HUES6 (cell line): ENCODE measurements at regions not wholly inside any gene's neighbourhood (a gene's known extent, or its start where the extent isn't known, plus 50 kb on each side); places are given as distances from the start of the nearest gene placed in this dataset.

ENCODE experiments used
- H3K27ac ChIP-seq: 2 replicates; pipeline ENCODE4 v1.7.0; 2013; ENCODE audit warnings: low read depth, mild to moderate bottlenecking, low read length, inconsistent platforms
- H3K27me3 ChIP-seq: 2 replicates; pipeline ENCODE4 v1.6.1; 2013; ENCODE audit warnings: low read length; ENCODE audit not compliant: control insufficient read depth, insufficient read depth
- H3K36me3 ChIP-seq: 2 replicates; pipeline ENCODE4 v1.6.1; 2013; ENCODE audit warnings: low read length; ENCODE audit not compliant: control insufficient read depth, insufficient read depth
- H3K4me1 ChIP-seq: 2 replicates; pipeline ENCODE4 v1.6.1; 2013; ENCODE audit warnings: low read length; ENCODE audit not compliant: control insufficient read depth, insufficient read depth
- H3K4me3 ChIP-seq: 2 replicates; pipeline ENCODE4 v1.5.1; 2013; ENCODE audit warnings: low read depth, low read length
- H3K9ac ChIP-seq: one replicate; pipeline ENCODE4 v1.6.1; 2013; ENCODE audit warnings: mild to moderate bottlenecking, low read length
- H3K9me3 ChIP-seq: 2 replicates; pipeline ENCODE4 v1.6.1; 2013; ENCODE audit warnings: low read depth, low read length; ENCODE audit not compliant: control insufficient read depth, insufficient read depth

GRCh38 chr1:22257290-22258275 is 114.7 kb upstream of the WNT4 start:
- no peaks in the 10 kb centered on the region for H3K36me3 ChIP-seq
- no peak overlapping the region for H3K4me3 ChIP-seq
- H3K4me1 ChIP-seq: peaks cover 44% of the 10 kb centered on the region
- no peak overlapping the region for H3K9ac ChIP-seq
- no peak overlapping the region for H3K27ac ChIP-seq
- no peaks in the 10 kb centered on the region for H3K9me3 ChIP-seq
- no peaks in the 10 kb centered on the region for H3K27me3 ChIP-seq

GRCh38 chr1:22258698-22259097 is 115.8 kb upstream of the WNT4 start:
- H3K36me3 ChIP-seq: no peaks in the 10 kb centered on the region
- no peaks in the 10 kb centered on the region for H3K27me3 ChIP-seq
- H3K4me3 ChIP-seq: no peak overlapping the region
- H3K27ac ChIP-seq: no peak overlapping the region
- H3K9me3 ChIP-seq: no peaks in the 10 kb centered on the region
- H3K4me1 ChIP-seq: peaks cover 50% of the 10 kb centered on the region
- no peak overlapping the region for H3K9ac ChIP-seq

DNA sequence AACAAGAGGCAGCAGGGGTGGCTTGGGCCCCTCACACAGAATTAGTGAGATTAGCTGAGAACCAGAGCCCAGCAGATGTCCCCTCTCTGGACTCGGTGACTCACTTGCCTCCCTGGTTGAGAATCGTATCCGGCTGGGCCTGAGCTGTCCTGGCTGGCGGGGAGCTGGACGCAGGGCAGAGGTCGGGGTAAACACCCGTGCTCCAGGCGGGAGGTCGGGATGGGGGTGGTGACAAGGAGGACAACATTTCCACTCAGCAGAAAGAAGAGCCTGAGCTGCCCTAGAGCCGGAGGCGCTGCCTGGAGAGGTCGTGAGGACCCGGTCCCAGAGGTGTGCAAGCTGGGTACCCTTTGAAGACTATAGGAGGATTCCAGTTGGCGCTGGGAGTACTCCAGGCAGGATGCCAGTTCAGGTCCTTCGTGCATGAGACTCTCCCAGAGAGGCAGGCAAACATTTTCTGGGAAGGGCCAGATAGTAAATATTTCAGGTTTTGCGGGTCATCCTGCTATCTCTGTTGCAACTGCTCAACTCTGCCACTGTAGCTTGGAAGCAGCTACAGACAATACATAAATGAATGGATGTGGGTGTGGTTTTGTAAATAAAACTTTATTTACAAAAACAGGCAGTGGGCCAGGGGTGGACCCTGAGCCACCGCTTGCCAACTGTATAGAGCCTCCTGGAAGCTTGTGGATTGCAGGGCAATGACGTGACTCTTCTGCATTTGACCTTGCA is 116.8 kb upstream of the WNT4 start:
- H3K4me1 ChIP-seq: peaks cover 53% of the 10 kb centered on the region
- no peaks in the 10 kb centered on the region for H3K27me3 ChIP-seq
- H3K9me3 ChIP-seq: no peaks in the 10 kb centered on the region
- H3K9ac ChIP-seq: no peak overlapping the region
- no peaks in the 10 kb centered on the region for H3K36me3 ChIP-seq
- H3K27ac ChIP-seq: no peak overlapping the region
- no peak overlapping the region for H3K4me3 ChIP-seq

- Histone ChIP-seq H3K4me3 (no peak overlapping the region), H3K4me1 (peaks cover 48% of the 10 kb centered on the region), H3K36me3 (no peaks in the 10 kb centered on the region), H3K9me3 (no peaks in the 10 kb centered on the region), H3K9ac (no peak overlapping the region), H3K27ac (no peak overlapping the region), H3K27me3 (no peaks in the 10 kb centered on the region)
Observed at GRCh38 chr1:22260860-22261432, 118.0 kb upstream of the WNT4 start.

DNA sequence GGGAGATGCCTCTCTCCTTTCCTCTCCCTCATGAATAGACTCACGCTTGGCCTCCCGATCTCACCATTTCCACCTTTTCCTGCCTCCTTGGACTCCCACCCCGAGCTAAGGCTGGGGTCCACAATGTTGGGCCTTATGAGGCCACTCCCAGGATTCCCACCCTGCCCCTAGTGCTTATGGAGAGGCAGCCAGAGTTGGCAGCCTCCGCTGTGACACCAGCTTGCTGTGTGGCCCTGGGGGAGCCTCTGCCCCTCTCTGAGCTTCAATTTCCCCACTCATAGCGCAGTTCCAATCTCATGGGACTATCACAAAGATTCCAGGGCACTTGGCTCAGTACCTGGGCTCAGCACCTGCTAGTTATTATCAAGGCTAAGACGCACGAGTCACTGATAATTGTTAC is 118.7 kb upstream of the WNT4 start:
- Histone ChIP-seq H3K4me3 (no peak overlapping the region), H3K27ac (no peak overlapping the region), H3K9ac (no peak overlapping the region), H3K27me3 (no peaks in the 10 kb centered on the region), H3K36me3 (no peaks in the 10 kb centered on the region), H3K4me1 (peaks cover 45% of the 10 kb centered on the region), H3K9me3 (no peaks in the 10 kb centered on the region)

- no peak overlapping the region for H3K9ac ChIP-seq
- H3K4me3 ChIP-seq: no peak overlapping the region
- H3K9me3 ChIP-seq: no peaks in the 10 kb centered on the region
- no peaks in the 10 kb centered on the region for H3K36me3 ChIP-seq
- no peaks in the 10 kb centered on the region for H3K27me3 ChIP-seq
- H3K4me1 ChIP-seq: peaks cover 38% of the 10 kb centered on the region
- no peak overlapping the region for H3K27ac ChIP-seq
Observed at GRCh38 chr1:22262583-22262982, 119.7 kb upstream of the WNT4 start.

- no peaks in the 10 kb centered on the region for H3K27me3 ChIP-seq
- no peak overlapping the region for H3K27ac ChIP-seq
- H3K4me1 ChIP-seq: peaks cover 37% of the 10 kb centered on the region
Observed at GRCh38 chr1:22263359-22263758, 120.5 kb upstream of the WNT4 start.

DNA sequence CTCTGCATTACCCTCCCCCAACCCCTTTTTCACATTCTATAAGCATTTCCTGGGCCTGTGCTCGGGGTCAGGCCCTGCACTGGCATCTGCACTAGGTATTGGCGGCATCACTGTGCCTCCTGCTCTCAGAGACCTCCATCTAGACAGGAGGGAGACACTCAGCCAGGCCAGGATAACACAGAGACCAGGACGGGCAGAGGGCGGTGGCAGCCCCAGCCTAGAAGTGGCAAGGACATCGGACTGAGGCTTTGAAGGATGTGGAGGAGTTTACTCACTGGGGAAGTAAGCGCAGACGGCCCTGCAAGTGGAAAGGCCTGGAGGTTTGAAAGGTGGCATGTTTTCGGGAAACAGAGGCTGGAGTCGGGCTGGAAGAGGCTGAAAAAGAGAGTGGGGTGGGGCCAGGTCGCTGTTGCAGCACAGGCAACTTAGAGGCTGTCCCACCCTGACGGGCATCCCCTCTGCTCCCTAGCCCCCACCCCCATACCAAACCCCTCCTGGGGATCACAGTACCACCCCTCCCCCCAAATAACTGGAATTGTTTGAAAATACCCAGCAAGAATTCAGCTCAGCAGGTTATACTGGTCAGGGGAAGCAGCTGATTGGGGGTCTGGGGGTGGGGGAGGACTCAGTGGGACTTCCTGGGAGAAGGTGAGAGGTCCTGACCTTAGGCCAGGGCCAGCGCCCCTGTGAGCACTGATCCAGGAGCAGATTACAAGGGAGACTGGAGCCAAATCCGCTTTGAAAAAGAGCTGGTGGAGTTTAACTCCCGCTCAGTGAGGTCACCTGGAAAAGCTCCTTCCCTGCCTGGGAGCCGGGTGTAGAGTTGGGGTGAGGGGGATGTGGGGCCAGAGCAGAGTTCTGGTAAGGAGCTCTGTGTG is 121.8 kb upstream of the WNT4 start:
- H3K27ac ChIP-seq: no peak overlapping the region
- H3K4me3 ChIP-seq: no peak overlapping the region
- no peaks in the 10 kb centered on the region for H3K36me3 ChIP-seq
- no peak overlapping the region for H3K9ac ChIP-seq
- no peaks in the 10 kb centered on the region for H3K9me3 ChIP-seq
- no peaks in the 10 kb centered on the region for H3K27me3 ChIP-seq
- peaks cover 30% of the 10 kb centered on the region for H3K4me1 ChIP-seq

More at GRCh38 chr1:22263359-22263758, 120.5 kb upstream of the WNT4 start:
- H3K4me3 ChIP-seq: no peak overlapping the region
- peak overlapping the region; percentile 29 for H3K9ac ChIP-seq
- H3K36me3 ChIP-seq: no peaks in the 10 kb centered on the region
- H3K9me3 ChIP-seq: no peaks in the 10 kb centered on the region

DNA sequence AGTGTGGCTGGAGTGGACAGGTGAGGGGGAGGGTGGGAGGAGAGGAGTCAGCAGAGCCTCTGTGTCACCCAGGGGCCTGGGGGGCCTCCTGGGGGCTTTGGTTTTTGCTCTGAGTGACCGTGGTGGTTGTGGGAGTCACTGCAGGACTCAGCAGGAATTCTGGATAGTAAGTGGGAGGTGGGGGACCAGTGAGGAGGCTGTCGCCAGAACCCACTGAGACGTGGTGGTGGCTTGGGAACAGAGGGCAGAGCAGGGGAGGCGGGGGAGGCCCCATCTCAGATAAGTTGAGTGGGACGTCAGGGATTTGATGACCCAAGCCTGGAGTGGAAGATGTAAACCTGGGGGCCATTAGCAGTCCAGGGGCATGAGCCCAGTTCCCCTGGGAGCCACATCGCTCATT is 123.2 kb upstream of the WNT4 start:
- Histone ChIP-seq H3K9ac (no peak overlapping the region), H3K9me3 (no peaks in the 10 kb centered on the region), H3K27me3 (no peaks in the 10 kb centered on the region), H3K36me3 (no peaks in the 10 kb centered on the region), H3K4me1 (peaks cover 26% of the 10 kb centered on the region), H3K27ac (no peak overlapping the region), H3K4me3 (no peak overlapping the region)

GRCh38 chr1:22267413-22268175 is 124.7 kb upstream of the WNT4 start:
- Histone ChIP-seq H3K9ac (no peak overlapping the region), H3K27me3 (no peaks in the 10 kb centered on the region), H3K4me3 (no peak overlapping the region)

More at GRCh38 chr1:22267413-22268175, 124.7 kb upstream of the WNT4 start:
- Histone ChIP-seq H3K27ac (no peak overlapping the region), H3K4me1 (peaks cover 25% of the 10 kb centered on the region), H3K36me3 (no peaks in the 10 kb centered on the region), H3K9me3 (no peaks in the 10 kb centered on the region)
